OCI-LY1 (cell line): ENCODE measurements at regions not wholly inside any gene's neighbourhood (a gene's known extent, or its start where the extent isn't known, plus 50 kb on each side); places are given as distances from the start of the nearest gene placed in this dataset.

ENCODE experiments used
- H2AFZ ChIP-seq: fragments of 200-600 bp; sonication (generic), shearing (Covaris generic); 2 replicates; pipeline ENCODE4 v1.6.0; 2014; ENCODE audit warnings: antibody characterized with exemption, mild to moderate bottlenecking, low read length
- H3F3A ChIP-seq: fragments of 200-600 bp; sonication (generic), shearing (Covaris generic); 2 replicates; pipeline ENCODE4 v1.6.0; 2014; ENCODE audit warnings: mild to moderate bottlenecking, antibody characterized with exemption, low read length, moderate library complexity; ENCODE audit not compliant: insufficient read depth
- H3K27ac ChIP-seq: fragments of 200-600 bp; sonication (generic); 2 replicates; pipeline ENCODE4 v1.5.1; 2014; ENCODE audit warnings: low read length, mixed run types, mild to moderate bottlenecking, low read depth; ENCODE audit not compliant: poor library complexity, severe bottlenecking
- H3K27me3 ChIP-seq: fragments of 200-600 bp; sonication (generic); 2 replicates; pipeline ENCODE4 v1.6.0; 2014; ENCODE audit warnings: antibody characterized with exemption, mild to moderate bottlenecking, low read length, moderate library complexity; ENCODE audit not compliant: insufficient read depth
- H3K36me3 ChIP-seq: fragments of 200-600 bp; sonication (generic); 2 replicates; pipeline ENCODE4 v1.6.1; 2014; ENCODE audit warnings: mild to moderate bottlenecking, antibody characterized with exemption, low read length, moderate library complexity, mixed read lengths; ENCODE audit not compliant: insufficient read depth
- H3K4me1 ChIP-seq: fragments of 200-600 bp; sonication (generic); 2 replicates; pipeline ENCODE4 v1.5.1; 2014; ENCODE audit warnings: mild to moderate bottlenecking, low read length, moderate library complexity; ENCODE audit not compliant: insufficient read depth, severe bottlenecking
- H3K4me2 ChIP-seq: fragments of 200-600 bp; sonication (generic), shearing (Covaris generic); 2 replicates; pipeline ENCODE4 v1.6.1; 2014; ENCODE audit warnings: low read length
- H3K4me3 ChIP-seq: fragments of 200-600 bp; sonication (generic); 2 replicates; pipeline ENCODE4 v1.5.1; 2014; ENCODE audit warnings: low read length, low read depth, mild to moderate bottlenecking, mixed read lengths; ENCODE audit not compliant: poor library complexity, severe bottlenecking
- H3K79me2 ChIP-seq: fragments of 200-600 bp; shearing (Covaris generic); 2 replicates; pipeline ENCODE4 v1.6.1; 2016; ENCODE audit warnings: mixed run types, low read length, mixed read lengths; ENCODE audit not compliant: insufficient read depth
- H3K9ac ChIP-seq: fragments of 200-600 bp; sonication (generic), shearing (Covaris generic); 2 replicates; pipeline ENCODE4 v1.6.1; 2014; ENCODE audit warnings: mild to moderate bottlenecking, low read length, mixed read lengths
- H3K9me2 ChIP-seq: fragments of 200-600 bp; sonication (generic), shearing (Covaris generic); 2 replicates; pipeline ENCODE4 v1.6.1; 2014; ENCODE audit warnings: low read depth, mild to moderate bottlenecking, low read length, mixed read lengths
- H3K9me3 ChIP-seq: fragments of 200-600 bp; shearing (Covaris generic); 2 replicates; pipeline ENCODE4 v1.6.1; 2014; ENCODE audit warnings: low read length, mixed read lengths
- H4K20me1 ChIP-seq: fragments of 200-600 bp; sonication (generic), shearing (Covaris generic); 2 replicates; pipeline ENCODE4 v1.6.0; 2016; ENCODE audit warnings: mild to moderate bottlenecking, low read length; ENCODE audit not compliant: insufficient read depth
- EZH2 ChIP-seq: fragments of 200-600 bp; sonication (generic), shearing (Covaris generic); IDR thresholded peaks from 2 replicates; pipeline ENCODE4 v1.8.0; 2017; ENCODE audit warnings: borderline replicate concordance, mixed run types, mild to moderate bottlenecking, antibody characterized with exemption, low read length, moderate library complexity, mixed read lengths
- TF ChIP-seq, protein P1 (sequence below): fragments of 200-600 bp; sonication (generic), shearing (Covaris generic); IDR thresholded peaks from 2 replicates; pipeline ENCODE4 v1.5.1; 2017; ENCODE audit warnings: mild to moderate bottlenecking, antibody characterized with exemption, low read length, moderate library complexity, mixed read lengths

- Histone ChIP-seq H3K9me2 (no peaks in the 10 kb centered on the region), H3K9me3 (no peaks in the 10 kb centered on the region), H3K9ac (no peak overlapping the region), H3K4me1 (no peaks in the 10 kb centered on the region), H3K4me2 (no peak overlapping the region), H3K4me3 (no peak overlapping the region), H3K36me3 (no peaks in the 10 kb centered on the region), H2AFZ (no peak overlapping the region), H4K20me1 (no peaks in the 10 kb centered on the region), H3K79me2 (no peaks in the 10 kb centered on the region), H3F3A (no peaks in the 10 kb centered on the region), H3K27me3 (no peaks in the 10 kb centered on the region), H3K27ac (no peak overlapping the region)
- TF ChIP-seq, protein P1, sequence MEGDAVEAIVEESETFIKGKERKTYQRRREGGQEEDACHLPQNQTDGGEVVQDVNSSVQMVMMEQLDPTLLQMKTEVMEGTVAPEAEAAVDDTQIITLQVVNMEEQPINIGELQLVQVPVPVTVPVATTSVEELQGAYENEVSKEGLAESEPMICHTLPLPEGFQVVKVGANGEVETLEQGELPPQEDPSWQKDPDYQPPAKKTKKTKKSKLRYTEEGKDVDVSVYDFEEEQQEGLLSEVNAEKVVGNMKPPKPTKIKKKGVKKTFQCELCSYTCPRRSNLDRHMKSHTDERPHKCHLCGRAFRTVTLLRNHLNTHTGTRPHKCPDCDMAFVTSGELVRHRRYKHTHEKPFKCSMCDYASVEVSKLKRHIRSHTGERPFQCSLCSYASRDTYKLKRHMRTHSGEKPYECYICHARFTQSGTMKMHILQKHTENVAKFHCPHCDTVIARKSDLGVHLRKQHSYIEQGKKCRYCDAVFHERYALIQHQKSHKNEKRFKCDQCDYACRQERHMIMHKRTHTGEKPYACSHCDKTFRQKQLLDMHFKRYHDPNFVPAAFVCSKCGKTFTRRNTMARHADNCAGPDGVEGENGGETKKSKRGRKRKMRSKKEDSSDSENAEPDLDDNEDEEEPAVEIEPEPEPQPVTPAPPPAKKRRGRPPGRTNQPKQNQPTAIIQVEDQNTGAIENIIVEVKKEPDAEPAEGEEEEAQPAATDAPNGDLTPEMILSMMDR = no peak
- no peak for TF ChIP-seq EZH2
Observed at GRCh38 chr1:58836408-58836807, 52.6 kb upstream of the JUN start.

- Histone ChIP-seq H2AFZ (no peak overlapping the region), H3K9me2 (no peaks in the 10 kb centered on the region), H3K27me3 (no peaks in the 10 kb centered on the region), H3K9ac (no peak overlapping the region), H3K4me3 (no peak overlapping the region), H3K4me1 (no peaks in the 10 kb centered on the region), H3K36me3 (no peaks in the 10 kb centered on the region), H4K20me1 (no peaks in the 10 kb centered on the region), H3F3A (no peaks in the 10 kb centered on the region), H3K4me2 (no peak overlapping the region), H3K27ac (no peak overlapping the region), H3K9me3 (no peaks in the 10 kb centered on the region), H3K79me2 (no peaks in the 10 kb centered on the region)
- TF ChIP-seq, protein P1 = no peak
- TF ChIP-seq EZH2 = no peak
Observed at GRCh38 chr1:58837886-58838285, 54.0 kb upstream of the JUN start.

DNA sequence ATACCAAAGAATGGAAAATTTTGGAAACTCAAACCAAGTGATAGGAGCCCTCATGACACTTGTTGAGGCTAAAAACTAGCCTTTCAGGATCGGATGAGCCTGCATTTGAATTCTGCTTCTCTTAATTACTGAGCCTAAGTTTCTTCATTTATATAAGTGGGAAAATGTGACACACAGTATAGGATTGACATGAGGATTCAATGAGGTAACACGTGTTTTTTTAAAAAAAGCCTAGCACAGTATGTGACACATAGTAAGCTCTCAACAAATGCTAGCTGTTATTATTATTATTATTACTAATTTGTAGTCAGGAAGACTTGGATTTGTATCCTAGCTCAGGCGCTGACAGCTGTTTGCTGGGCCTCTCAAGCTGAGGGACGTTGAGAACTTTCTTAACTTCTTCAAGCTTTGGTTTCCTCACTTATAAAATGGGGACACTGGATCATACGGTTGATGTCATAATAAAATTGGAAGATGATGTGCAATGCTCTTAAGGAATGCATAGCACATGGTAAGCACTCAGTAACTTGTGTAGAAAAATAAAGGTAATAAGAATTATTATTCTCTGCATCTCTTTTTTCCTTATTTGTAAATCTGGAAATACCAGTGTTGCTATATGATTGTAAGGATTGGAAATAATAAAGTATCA lies 55.4 kb upstream of the JUN start:
- no peaks in the 10 kb centered on the region for H3K79me2 ChIP-seq
- no peak overlapping the region for H3K4me3 ChIP-seq
- H3K4me1 ChIP-seq = no peaks in the 10 kb centered on the region
- no peak overlapping the region for H3K4me2 ChIP-seq
- no peak overlapping the region for H2AFZ ChIP-seq
- H3K27me3 ChIP-seq = no peaks in the 10 kb centered on the region
- H3K36me3 ChIP-seq = no peaks in the 10 kb centered on the region
- no peak overlapping the region for H3K27ac ChIP-seq
- no peaks in the 10 kb centered on the region for H3K9me2 ChIP-seq
- H3F3A ChIP-seq = no peaks in the 10 kb centered on the region
- H4K20me1 ChIP-seq = no peaks in the 10 kb centered on the region
- no peak overlapping the region for H3K9ac ChIP-seq
- H3K9me3 ChIP-seq = no peaks in the 10 kb centered on the region
- TF ChIP-seq, protein P1 = no peak
- no peak for TF ChIP-seq EZH2
